ENCODE measurements at regions not wholly inside any gene's neighbourhood (a gene's known extent, or its start where the extent isn't known, plus 50 kb on each side); places are given as distances from the start of the nearest gene placed in this dataset.

DNA sequence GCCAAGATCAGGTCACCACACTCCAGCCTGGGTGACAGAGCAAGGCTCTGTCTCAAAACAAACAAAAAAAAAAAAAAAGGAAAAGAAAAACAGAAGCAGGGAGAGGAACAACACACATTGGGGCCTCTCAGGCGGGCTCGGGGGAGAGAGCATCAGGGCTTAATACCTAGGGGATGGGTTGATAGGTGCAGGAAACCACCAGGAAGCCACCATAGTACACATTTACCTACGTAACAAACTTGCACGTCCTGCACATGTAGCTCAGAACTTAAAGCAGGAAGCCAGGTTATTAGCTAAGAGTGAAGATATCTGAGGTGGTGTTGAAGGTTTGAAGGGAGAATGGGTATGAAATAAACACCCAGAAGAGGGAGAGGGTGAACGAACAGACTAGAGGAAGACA, 81.0 kb upstream of the PMAIP1 start:
- ATAC-seq (ENCODE audit: low read depth), result no peak
- Histone ChIP-seq H3K4me1 (ENCODE audit: control insufficient read depth in 2 of 2, insufficient read depth in 2 of 2, low read length in 2 of 2) (no peaks in the 10 kb centered on the region), H3K4me2 (replicated peaks; ENCODE audit: low read depth, low read length, poor library complexity, severe bottlenecking) (no peak overlapping the region), H3K36me3 (replicated peaks in 1 of 2; ENCODE audit: control extremely low read depth in 1 of 2, control insufficient read depth in 1 of 2, extremely low read depth in 1 of 2, insufficient read depth in 2 of 2, low read length in 1 of 2) (no peaks in the 10 kb centered on the region), H2AFZ (ENCODE audit: insufficient read depth, low read depth, low read length, poor library complexity, severe bottlenecking) (no peak overlapping the region), H3K4me3 (ENCODE audit: control extremely low read depth in 1 of 5, extremely low read depth in 1 of 5, insufficient read depth in 1 of 5, low read depth in 2 of 5, low read length in 4 of 5) (no peak overlapping the region), H3K9me3 (ENCODE audit: control extremely low read depth in 1 of 3, control insufficient read depth in 2 of 3, insufficient read depth in 1 of 3, low read length in 2 of 3) (no peaks in the 10 kb centered on the region), H3K27me3 (replicated peaks in 1 of 4; ENCODE audit: control extremely low read depth in 1 of 4, control insufficient read depth in 3 of 4, insufficient read depth in 4 of 4, low read length in 3 of 4) (peaks cover 0 to 2% (median 1%) of the 10 kb centered on the region in 4 experiments), H3K27ac (ENCODE audit: low read length in 2 of 2) (no peak overlapping the region), H3K9ac (ENCODE audit: low read length) (no peak overlapping the region), H4K20me1 (ENCODE audit: control insufficient read depth, insufficient read depth, low read length, poor library complexity, severe bottlenecking) (no peaks in the 10 kb centered on the region), H3K79me2 (ENCODE audit: control insufficient read depth, insufficient read depth, low read length) (no peaks in the 10 kb centered on the region)
- intact Hi-C loops (cut with micrococcal nuclease), result no loop called here
- peaks cover 2% of the 10 kb centered on the region for H3K4me1 Mint-ChIP-seq
- WGBS (ENCODE audit: insufficient coverage), result 59% methylated on average over 3 of the region's 5 CpGs
- POLR2A ChIA-PET, result no interaction called here
- peaks cover 3% of the 10 kb centered on the region for H3K9me3 Mint-ChIP-seq (ENCODE audit: insufficient read depth)
- CTCF ChIA-PET, result no interaction called here
- no peak for DNase-seq
- peaks cover 28% of the 10 kb centered on the region for H3K27me3 Mint-ChIP-seq
- H3K4me3 Mint-ChIP-seq, result no peak overlapping the region
- H3K27ac Mint-ChIP-seq, result no peak overlapping the region
- TF ChIP-seq, protein P1, sequence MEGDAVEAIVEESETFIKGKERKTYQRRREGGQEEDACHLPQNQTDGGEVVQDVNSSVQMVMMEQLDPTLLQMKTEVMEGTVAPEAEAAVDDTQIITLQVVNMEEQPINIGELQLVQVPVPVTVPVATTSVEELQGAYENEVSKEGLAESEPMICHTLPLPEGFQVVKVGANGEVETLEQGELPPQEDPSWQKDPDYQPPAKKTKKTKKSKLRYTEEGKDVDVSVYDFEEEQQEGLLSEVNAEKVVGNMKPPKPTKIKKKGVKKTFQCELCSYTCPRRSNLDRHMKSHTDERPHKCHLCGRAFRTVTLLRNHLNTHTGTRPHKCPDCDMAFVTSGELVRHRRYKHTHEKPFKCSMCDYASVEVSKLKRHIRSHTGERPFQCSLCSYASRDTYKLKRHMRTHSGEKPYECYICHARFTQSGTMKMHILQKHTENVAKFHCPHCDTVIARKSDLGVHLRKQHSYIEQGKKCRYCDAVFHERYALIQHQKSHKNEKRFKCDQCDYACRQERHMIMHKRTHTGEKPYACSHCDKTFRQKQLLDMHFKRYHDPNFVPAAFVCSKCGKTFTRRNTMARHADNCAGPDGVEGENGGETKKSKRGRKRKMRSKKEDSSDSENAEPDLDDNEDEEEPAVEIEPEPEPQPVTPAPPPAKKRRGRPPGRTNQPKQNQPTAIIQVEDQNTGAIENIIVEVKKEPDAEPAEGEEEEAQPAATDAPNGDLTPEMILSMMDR (IDR thresholded peaks at IDR 0.05), result no peak

DNA sequence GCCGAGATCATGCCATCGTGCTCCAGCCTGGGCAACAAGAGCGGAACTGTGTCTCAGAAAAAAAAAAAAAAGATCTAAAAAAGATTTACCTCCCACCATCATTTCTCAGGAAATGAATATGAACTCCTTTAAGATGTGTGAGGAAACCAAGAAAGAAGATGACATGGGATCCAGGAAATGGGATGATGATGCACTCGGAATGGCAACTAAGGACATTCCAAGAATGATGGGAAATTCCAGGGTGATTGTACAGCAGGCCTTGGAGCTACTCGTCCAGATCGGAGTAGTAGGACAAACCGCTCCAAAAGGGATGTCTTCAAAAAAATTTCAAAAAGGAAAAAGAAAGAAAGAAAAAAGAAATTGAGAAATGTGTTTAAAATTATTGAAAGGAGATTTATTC, 84.9 kb upstream of the PMAIP1 start:
- no peak for ATAC-seq (ENCODE audit: low read depth)
- peaks cover 2% of the 10 kb centered on the region for H3K4me1 Mint-ChIP-seq
- H3K27me3 ChIP-seq (replicated peaks in 1 of 4; ENCODE audit: control extremely low read depth in 1 of 4, control insufficient read depth in 3 of 4, insufficient read depth in 4 of 4, low read length in 3 of 4), result peaks cover 0 to 6% (median 4%) of the 10 kb centered on the region in 4 experiments
- no peaks in the 10 kb centered on the region for H3K9me3 ChIP-seq (ENCODE audit: control extremely low read depth in 1 of 3, control insufficient read depth in 2 of 3, insufficient read depth in 1 of 3, low read length in 2 of 3)
- H3K4me3 Mint-ChIP-seq, result no peak overlapping the region
- H3K27ac Mint-ChIP-seq, result no peak overlapping the region
- H2AFZ ChIP-seq (ENCODE audit: insufficient read depth, low read depth, low read length, poor library complexity, severe bottlenecking), result no peak overlapping the region
- no peak overlapping the region for H3K27ac ChIP-seq (ENCODE audit: low read length in 2 of 2)
- CTCF ChIA-PET, result no interaction called here
- H3K4me3 ChIP-seq (ENCODE audit: control extremely low read depth in 1 of 5, extremely low read depth in 1 of 5, insufficient read depth in 1 of 5, low read depth in 2 of 5, low read length in 4 of 5), result no peak overlapping the region
- intact Hi-C loops (cut with micrococcal nuclease), result no loop called here
- H3K27me3 Mint-ChIP-seq, result peaks cover 24% of the 10 kb centered on the region
- no peaks in the 10 kb centered on the region for H4K20me1 ChIP-seq (ENCODE audit: control insufficient read depth, insufficient read depth, low read length, poor library complexity, severe bottlenecking)
- peaks cover 3% of the 10 kb centered on the region for H3K9me3 Mint-ChIP-seq (ENCODE audit: insufficient read depth)
- WGBS (ENCODE audit: insufficient coverage), result 96% methylated on average over 4 of the region's 7 CpGs
- no peaks in the 10 kb centered on the region for H3K36me3 ChIP-seq (replicated peaks in 1 of 2; ENCODE audit: control extremely low read depth in 1 of 2, control insufficient read depth in 1 of 2, extremely low read depth in 1 of 2, insufficient read depth in 2 of 2, low read length in 1 of 2)
- H3K9ac ChIP-seq (ENCODE audit: low read length), result no peak overlapping the region
- H3K4me2 ChIP-seq (replicated peaks; ENCODE audit: low read depth, low read length, poor library complexity, severe bottlenecking), result no peak overlapping the region
- H3K79me2 ChIP-seq (ENCODE audit: control insufficient read depth, insufficient read depth, low read length), result no peaks in the 10 kb centered on the region
- H3K4me1 ChIP-seq (ENCODE audit: control insufficient read depth in 2 of 2, insufficient read depth in 2 of 2, low read length in 2 of 2), result no peaks in the 10 kb centered on the region
- POLR2A ChIA-PET, result no interaction called here
- TF ChIP-seq, protein P1 (IDR thresholded peaks at IDR 0.05), result no peak
- TF ChIP-seq EZH2 (IDR thresholded peaks at IDR 0.05; ENCODE audit: borderline replicate concordance, insufficient read depth, low read depth, low read length, poor library complexity, severe bottlenecking), result no peak
- DNase-seq, result no peak
